ENCODE measurements at regions not wholly inside any gene's neighbourhood (a gene's known extent, or its start where the extent isn't known, plus 50 kb on each side); places are given as distances from the start of the nearest gene placed in this dataset.

GRCh38 chr3:64895991-64896895 is 208.4 kb upstream of the ADAMTS9 start:
- TF ChIP-seq CTCF (IDR thresholded peaks at IDR 0.05), result no peak
- peaks cover 23 to 37% of the 10 kb centered on the region in 2 experiments for H3K4me1 ChIP-seq (ENCODE audit: control insufficient read depth in 1 of 2, insufficient read depth in 1 of 2, low read depth in 1 of 2, low read length in 1 of 2)

DNA sequence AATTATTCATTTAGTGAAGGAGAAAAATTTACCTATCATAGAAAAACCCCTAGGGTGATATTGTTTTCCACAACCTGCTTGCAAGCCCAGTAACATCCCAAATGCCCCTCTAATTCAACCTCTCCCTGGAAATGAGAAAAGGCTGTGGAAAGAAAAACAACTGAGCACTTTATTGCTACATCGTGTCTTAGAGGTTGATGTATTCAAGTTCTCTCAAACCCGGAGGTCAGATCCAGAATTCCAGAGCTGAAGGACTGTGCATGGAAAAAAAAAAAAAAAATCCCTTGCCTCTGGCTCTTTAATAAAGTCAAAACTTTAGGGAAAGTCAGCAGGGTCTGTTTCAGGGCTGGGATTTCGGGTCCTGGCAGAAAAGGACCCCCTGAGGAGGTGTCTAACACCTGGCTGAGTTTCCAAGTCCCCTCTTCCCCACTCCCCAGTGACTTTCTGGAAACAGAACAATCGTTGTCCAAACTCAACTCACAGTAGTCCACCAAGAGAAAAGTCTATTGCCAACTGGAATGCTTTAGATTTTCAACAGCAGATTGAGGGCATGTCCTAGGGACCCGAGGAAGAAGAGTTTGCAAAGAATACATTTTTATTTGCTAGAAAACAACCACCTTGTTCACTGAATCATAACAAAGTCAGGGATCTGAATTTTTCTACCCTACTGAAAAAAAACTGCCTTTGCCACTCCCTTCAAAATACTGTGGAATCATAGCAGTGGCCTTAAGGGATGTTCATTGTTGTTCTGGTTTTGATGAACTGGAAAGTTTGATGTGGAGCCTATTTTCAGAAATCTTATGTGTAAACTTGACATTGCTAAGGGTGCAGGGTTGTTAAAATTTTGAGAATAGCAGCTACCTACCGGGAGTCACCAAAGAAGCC is 207.5 kb upstream of the ADAMTS9 start:
- TF ChIP-seq CTCF (IDR thresholded peaks at IDR 0.05), result no peak
- no peak overlapping the region for H3K27ac ChIP-seq
- peaks cover 23 to 39% of the 10 kb centered on the region in 2 experiments for H3K4me1 ChIP-seq (ENCODE audit: control insufficient read depth in 1 of 2, insufficient read depth in 1 of 2, low read depth in 1 of 2, low read length in 1 of 2)
- no peak overlapping the region for H3K4me3 ChIP-seq (ENCODE audit: low read depth in 1 of 2, low read length in 1 of 2)
- no peaks in the 10 kb centered on the region for H3K9me3 ChIP-seq
- no peaks in the 10 kb centered on the region for H3K27me3 ChIP-seq
- H3K36me3 ChIP-seq, result no peaks in the 10 kb centered on the region

More at GRCh38 chr3:64895991-64896895, 208.4 kb upstream of the ADAMTS9 start:
- H3K27me3 ChIP-seq, result no peaks in the 10 kb centered on the region
- H3K36me3 ChIP-seq, result no peaks in the 10 kb centered on the region
- no peak overlapping the region for H3K27ac ChIP-seq
- no peak overlapping the region for H3K4me3 ChIP-seq (ENCODE audit: low read depth in 1 of 2, low read length in 1 of 2)
- H3K9me3 ChIP-seq, result no peaks in the 10 kb centered on the region

- Histone ChIP-seq H3K4me3 (ENCODE audit: low read depth in 1 of 2, low read length in 1 of 2) (no peak overlapping the region), H3K27me3 (no peaks in the 10 kb centered on the region), H3K4me1 (ENCODE audit: control insufficient read depth in 1 of 2, insufficient read depth in 1 of 2, low read depth in 1 of 2, low read length in 1 of 2) (peaks cover 34 to 51% of the 10 kb centered on the region in 2 experiments), H3K9me3 (no peaks in the 10 kb centered on the region), H3K36me3 (no peaks in the 10 kb centered on the region), H3K27ac (peak overlapping the region; percentile 46)
- no peak for TF ChIP-seq CTCF (IDR thresholded peaks at IDR 0.05)
Observed at GRCh38 chr3:64894006-64894405, 206.2 kb upstream of the ADAMTS9 start.

DNA sequence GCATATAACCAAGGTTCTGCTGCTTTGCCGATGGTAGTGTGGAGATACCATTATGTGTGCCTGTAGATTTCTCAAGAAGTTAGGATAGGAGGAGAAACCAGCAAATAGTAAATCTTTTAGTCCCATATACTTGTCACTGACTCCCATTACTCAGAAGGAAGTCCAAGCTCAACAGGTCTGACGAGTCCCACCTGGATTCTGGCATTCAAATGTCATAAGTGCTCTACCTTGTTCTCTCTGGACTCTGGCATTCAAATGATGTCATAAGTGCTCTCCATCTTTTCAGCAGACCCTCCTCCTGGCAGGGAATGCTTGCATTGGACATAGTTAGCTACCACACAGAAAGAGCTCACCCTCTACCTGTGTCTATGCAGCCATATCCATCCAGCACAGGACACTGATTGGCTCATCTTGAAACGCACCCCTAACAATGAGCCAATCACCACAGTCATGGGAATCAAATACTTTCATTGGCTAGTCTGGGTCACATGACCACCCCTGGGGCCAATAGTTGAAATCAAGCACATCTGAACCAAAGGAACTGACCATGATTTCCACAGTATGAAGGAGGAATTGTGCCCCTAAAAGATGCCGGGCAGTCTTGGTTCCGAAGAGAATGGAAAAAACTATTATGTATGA is 205.0 kb upstream of the ADAMTS9 start:
- TF ChIP-seq CTCF (IDR thresholded peaks at IDR 0.05), result no peak
- H3K4me1 ChIP-seq (ENCODE audit: control insufficient read depth in 1 of 2, insufficient read depth in 1 of 2, low read depth in 1 of 2, low read length in 1 of 2), result peaks cover 36 to 51% of the 10 kb centered on the region in 2 experiments
- H3K4me3 ChIP-seq (ENCODE audit: low read depth in 1 of 2, low read length in 1 of 2), result no peak overlapping the region
- H3K27ac ChIP-seq, result no peak overlapping the region
- no peaks in the 10 kb centered on the region for H3K27me3 ChIP-seq
- H3K36me3 ChIP-seq, result no peaks in the 10 kb centered on the region
- no peaks in the 10 kb centered on the region for H3K9me3 ChIP-seq

- H3K36me3 ChIP-seq, result no peaks in the 10 kb centered on the region
- no peak overlapping the region for H3K4me3 ChIP-seq (ENCODE audit: low read depth in 1 of 2, low read length in 1 of 2)
- no peaks in the 10 kb centered on the region for H3K27me3 ChIP-seq
- peaks cover 37 to 50% of the 10 kb centered on the region in 2 experiments for H3K4me1 ChIP-seq (ENCODE audit: control insufficient read depth in 1 of 2, insufficient read depth in 1 of 2, low read depth in 1 of 2, low read length in 1 of 2)
- no peak overlapping the region for H3K27ac ChIP-seq
- no peak for TF ChIP-seq CTCF (IDR thresholded peaks at IDR 0.05)
- no peaks in the 10 kb centered on the region for H3K9me3 ChIP-seq
Observed at GRCh38 chr3:64891021-64891420, 203.2 kb upstream of the ADAMTS9 start.

Measured in neutrophil (primary cell).